MM.1S (cell line): ENCODE measurements at regions not wholly inside any gene's neighbourhood (a gene's known extent, or its start where the extent isn't known, plus 50 kb on each side); places are given as distances from the start of the nearest gene placed in this dataset.

Experiments used
- EZH2 ChIP-seq: fragments of 300-600 bp; sonication (generic); optimal IDR thresholded peaks from 2 replicates; pipeline ENCODE3; 2017; ENCODE audit warnings: low read depth, mild to moderate bottlenecking, antibody characterized with exemption, low read length, mixed read lengths
- EZH2phosphoT487 ChIP-seq: fragments of 300-600 bp; sonication (generic); IDR thresholded peaks from 2 replicates; pipeline ENCODE4 v1.6.1; 2018; ENCODE audit warnings: antibody characterized with exemption, low read length
- TF ChIP-seq, protein P1 (sequence below): fragments of 300-600 bp; sonication (generic); IDR thresholded peaks from 2 replicates; pipeline ENCODE4 v1.5.1; 2016; ENCODE audit warnings: antibody characterized with exemption, low read length, mixed read lengths

DNA sequence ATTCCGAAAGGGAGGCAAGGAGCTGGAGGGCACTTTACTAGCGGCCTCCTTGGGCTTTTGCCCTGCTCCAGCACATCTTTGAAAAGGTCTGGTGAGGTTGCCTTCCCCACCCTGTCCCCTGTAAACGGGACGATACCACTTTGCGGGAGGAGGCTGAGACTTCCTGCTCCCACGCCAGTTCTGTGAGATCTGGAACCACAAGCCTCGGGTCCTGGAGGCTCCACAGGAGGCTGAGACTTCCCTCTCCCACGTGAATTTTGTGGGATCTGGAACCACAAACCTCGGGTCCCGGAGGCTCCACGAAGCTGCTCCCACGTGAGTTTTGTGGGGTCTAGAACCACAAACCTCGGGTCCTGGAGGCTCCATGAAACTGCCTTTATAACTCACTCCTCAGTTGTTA lies 209.3 kb downstream of the DLL1 start:
- TF ChIP-seq, protein P1, sequence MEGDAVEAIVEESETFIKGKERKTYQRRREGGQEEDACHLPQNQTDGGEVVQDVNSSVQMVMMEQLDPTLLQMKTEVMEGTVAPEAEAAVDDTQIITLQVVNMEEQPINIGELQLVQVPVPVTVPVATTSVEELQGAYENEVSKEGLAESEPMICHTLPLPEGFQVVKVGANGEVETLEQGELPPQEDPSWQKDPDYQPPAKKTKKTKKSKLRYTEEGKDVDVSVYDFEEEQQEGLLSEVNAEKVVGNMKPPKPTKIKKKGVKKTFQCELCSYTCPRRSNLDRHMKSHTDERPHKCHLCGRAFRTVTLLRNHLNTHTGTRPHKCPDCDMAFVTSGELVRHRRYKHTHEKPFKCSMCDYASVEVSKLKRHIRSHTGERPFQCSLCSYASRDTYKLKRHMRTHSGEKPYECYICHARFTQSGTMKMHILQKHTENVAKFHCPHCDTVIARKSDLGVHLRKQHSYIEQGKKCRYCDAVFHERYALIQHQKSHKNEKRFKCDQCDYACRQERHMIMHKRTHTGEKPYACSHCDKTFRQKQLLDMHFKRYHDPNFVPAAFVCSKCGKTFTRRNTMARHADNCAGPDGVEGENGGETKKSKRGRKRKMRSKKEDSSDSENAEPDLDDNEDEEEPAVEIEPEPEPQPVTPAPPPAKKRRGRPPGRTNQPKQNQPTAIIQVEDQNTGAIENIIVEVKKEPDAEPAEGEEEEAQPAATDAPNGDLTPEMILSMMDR = no peak
- no peak for TF ChIP-seq EZH2
- no peak for TF ChIP-seq EZH2phosphoT487
